PC-9 (cell line): ENCODE measurements at regions not wholly inside any gene's neighbourhood (a gene's known extent, or its start where the extent isn't known, plus 50 kb on each side); places are given as distances from the start of the nearest gene placed in this dataset.

ENCODE experiments used
- BruUV-seq: library from RNA; stranded (reverse); fragments of 400-500 nt; replicated peaks from 2 replicates; lab custom pipeline; 2021; lab: Mats Ljungman, UMichigan
- CTCF ChIA-PET: fragments of 300-600 bp; sonication (Branson Sonifier 250); formaldehyde crosslinking; loops from one replicate; lab custom pipeline; 2022; ENCODE audit warnings: antibody characterized with exemption; lab: Charles Lee
- POLR2A ChIA-PET: fragments of 300-600 bp; sonication (Branson Sonifier 250); formaldehyde crosslinking; loops from one replicate; lab custom pipeline; 2022; ENCODE audit warnings: antibody characterized with exemption; ENCODE audit not compliant: unreplicated experiment; lab: Charles Lee
- DNase-seq, 2 experiments: peaks; one replicate each; pipeline versions ENCODE4 v3.0.0 to v3.0.0-alpha.2; 2015 to 2022; ENCODE audit warnings: mixed read lengths in 1 of 2
- H2AFZ ChIP-seq: fragments of 200-600 bp; sonication (generic); 2 replicates; pipeline ENCODE4 v1.8.1; 2017; ENCODE audit warnings: antibody characterized with exemption
- H3F3A ChIP-seq: fragments of 200-600 bp; sonication (generic); 2 replicates; pipeline ENCODE4 v1.8.1; 2017; ENCODE audit warnings: antibody characterized with exemption, mild to moderate bottlenecking, low read depth; ENCODE audit not compliant: insufficient read depth
- H3K27ac ChIP-seq: fragments of 200-600 bp; sonication (generic); 2 replicates; pipeline ENCODE4 v1.6.1; 2016; ENCODE audit warnings: mixed run types
- H3K27me3 ChIP-seq: fragments of 200-600 bp; sonication (generic); 2 replicates; pipeline ENCODE4 v1.6.1; 2016; ENCODE audit warnings: low read depth, mixed run types; ENCODE audit not compliant: insufficient read depth
- H3K36me3 ChIP-seq: fragments of 200-600 bp; sonication (generic); 2 replicates; pipeline ENCODE4 v1.6.1; 2016; ENCODE audit warnings: low read depth, mixed run types
- H3K4me1 ChIP-seq: fragments of 200-600 bp; sonication (generic); replicated peaks from 2 replicates; pipeline ENCODE4 v1.6.1; 2016; ENCODE audit warnings: mixed run types; ENCODE audit not compliant: insufficient read depth
- H3K4me2 ChIP-seq: fragments of 200-600 bp; sonication (generic); 2 replicates; pipeline ENCODE4 v1.6.1; 2017; ENCODE audit warnings: mixed run types
- H3K4me3 ChIP-seq: fragments of 200-600 bp; sonication (generic); 2 replicates; pipeline ENCODE4 v1.6.1; 2016; ENCODE audit warnings: mixed run types
- H3K79me2 ChIP-seq: fragments of 200-600 bp; sonication (generic); 2 replicates; pipeline ENCODE4 v1.6.1; 2017; ENCODE audit warnings: low read depth, mixed run types
- H3K9me2 ChIP-seq: fragments of 200-600 bp; sonication (generic); 2 replicates; pipeline ENCODE4 v1.8.1; 2017; ENCODE audit warnings: mild to moderate bottlenecking; ENCODE audit not compliant: insufficient read depth
- H3K9me3 ChIP-seq: fragments of 200-600 bp; sonication (generic); 2 replicates; pipeline ENCODE4 v1.8.1; 2016; ENCODE audit warnings: low read depth; ENCODE audit not compliant: insufficient read depth
- H4K20me1 ChIP-seq: fragments of 200-600 bp; sonication (generic); 2 replicates; pipeline ENCODE4 v1.8.1; 2017; ENCODE audit not compliant: insufficient read depth
- EZH2 ChIP-seq: fragments of 200-600 bp; sonication (generic); IDR thresholded peaks from 2 replicates; pipeline ENCODE4 v1.8.0; 2017; ENCODE audit warnings: antibody characterized with exemption, low read depth
- intact Hi-C: fragments of 100-400 bp; cut with micrococcal nuclease; formaldehyde crosslinking; loops from one replicate; pipeline ENCODE4 v1.10.0; 2022; ENCODE audit not compliant: unreplicated experiment
- TF ChIP-seq, protein P1 (sequence below): fragments of 200-600 bp; sonication (generic); conservative IDR thresholded peaks from 2 replicates; pipeline ENCODE4 v1.6.1; 2017; ENCODE audit warnings: mixed run types, antibody characterized with exemption, mild to moderate bottlenecking, moderate library complexity

GRCh38 chr15:29433507-29434248 lies 164.1 kb upstream of the NSMCE3 start:
- CTCF ChIA-PET: no interaction called here
- TF ChIP-seq EZH2: no peak
- TF ChIP-seq, protein P1, sequence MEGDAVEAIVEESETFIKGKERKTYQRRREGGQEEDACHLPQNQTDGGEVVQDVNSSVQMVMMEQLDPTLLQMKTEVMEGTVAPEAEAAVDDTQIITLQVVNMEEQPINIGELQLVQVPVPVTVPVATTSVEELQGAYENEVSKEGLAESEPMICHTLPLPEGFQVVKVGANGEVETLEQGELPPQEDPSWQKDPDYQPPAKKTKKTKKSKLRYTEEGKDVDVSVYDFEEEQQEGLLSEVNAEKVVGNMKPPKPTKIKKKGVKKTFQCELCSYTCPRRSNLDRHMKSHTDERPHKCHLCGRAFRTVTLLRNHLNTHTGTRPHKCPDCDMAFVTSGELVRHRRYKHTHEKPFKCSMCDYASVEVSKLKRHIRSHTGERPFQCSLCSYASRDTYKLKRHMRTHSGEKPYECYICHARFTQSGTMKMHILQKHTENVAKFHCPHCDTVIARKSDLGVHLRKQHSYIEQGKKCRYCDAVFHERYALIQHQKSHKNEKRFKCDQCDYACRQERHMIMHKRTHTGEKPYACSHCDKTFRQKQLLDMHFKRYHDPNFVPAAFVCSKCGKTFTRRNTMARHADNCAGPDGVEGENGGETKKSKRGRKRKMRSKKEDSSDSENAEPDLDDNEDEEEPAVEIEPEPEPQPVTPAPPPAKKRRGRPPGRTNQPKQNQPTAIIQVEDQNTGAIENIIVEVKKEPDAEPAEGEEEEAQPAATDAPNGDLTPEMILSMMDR: no peak
- Histone ChIP-seq H3K9me3 (no peaks in the 10 kb centered on the region), H3K27ac (no peak overlapping the region), H4K20me1 (no peaks in the 10 kb centered on the region), H2AFZ (no peak overlapping the region), H3F3A (no peaks in the 10 kb centered on the region), H3K27me3 (peaks cover 32% of the 10 kb centered on the region), H3K4me1 (no peaks in the 10 kb centered on the region), H3K36me3 (no peaks in the 10 kb centered on the region), H3K4me2 (no peak overlapping the region), H3K4me3 (no peak overlapping the region), H3K79me2 (no peaks in the 10 kb centered on the region), H3K9me2 (no peaks in the 10 kb centered on the region)
- no peak for DNase-seq
- intact Hi-C loops: no loop called here
- POLR2A ChIA-PET: no interaction called here
- BruUV-seq: no TSS peak

DNA sequence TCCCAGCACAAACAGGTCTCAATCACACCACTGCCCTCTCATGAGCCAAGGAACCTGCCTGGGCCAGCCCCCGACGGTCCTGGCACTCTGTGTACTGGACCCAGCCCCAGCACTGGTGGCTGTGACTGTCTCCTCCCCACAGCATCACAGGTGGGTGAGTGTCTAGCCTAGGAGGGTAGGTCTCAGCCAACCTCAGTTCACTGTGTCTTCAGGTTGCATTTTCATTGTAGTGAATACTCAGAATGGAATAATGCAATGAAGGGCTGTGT lies 163.4 kb upstream of the NSMCE3 start:
- Histone ChIP-seq H3K27ac (no peak overlapping the region), H3K36me3 (no peaks in the 10 kb centered on the region), H3K4me2 (no peak overlapping the region), H3K4me1 (no peaks in the 10 kb centered on the region), H3K9me2 (no peaks in the 10 kb centered on the region), H3K27me3 (peaks cover 37% of the 10 kb centered on the region), H3K79me2 (no peaks in the 10 kb centered on the region), H4K20me1 (no peaks in the 10 kb centered on the region), H3K9me3 (no peaks in the 10 kb centered on the region), H3F3A (no peaks in the 10 kb centered on the region), H2AFZ (no peak overlapping the region), H3K4me3 (no peak overlapping the region)
- ChIA-PET POLR2A (no interaction called here), CTCF (no interaction called here)
- DNase-seq: no peak
- TF ChIP-seq, protein P1: no peak
- no peak for TF ChIP-seq EZH2
- intact Hi-C loops: no loop called here
- no TSS peak for BruUV-seq

- ChIA-PET POLR2A (no interaction called here), CTCF (no interaction called here)
- Histone ChIP-seq H3K9me3 (no peaks in the 10 kb centered on the region), H3K27me3 (peaks cover 37% of the 10 kb centered on the region), H3F3A (no peaks in the 10 kb centered on the region), H4K20me1 (no peaks in the 10 kb centered on the region), H2AFZ (no peak overlapping the region), H3K4me1 (no peaks in the 10 kb centered on the region), H3K4me2 (no peak overlapping the region), H3K79me2 (no peaks in the 10 kb centered on the region), H3K36me3 (no peaks in the 10 kb centered on the region), H3K9me2 (no peaks in the 10 kb centered on the region), H3K27ac (no peak overlapping the region), H3K4me3 (no peak overlapping the region)
- BruUV-seq: no TSS peak
- intact Hi-C loops: no loop called here
- DNase-seq: no peak
- TF ChIP-seq, protein P1: no peak
- no peak for TF ChIP-seq EZH2
Measured at GRCh38 chr15:29432191-29433049, 162.8 kb upstream of the NSMCE3 start.
